GM12878 (cell line): ENCODE measurements at regions not wholly inside any gene's neighbourhood (a gene's known extent, or its start where the extent isn't known, plus 50 kb on each side); places are given as distances from the start of the nearest gene placed in this dataset.

Experiments
- ATAC-seq: fragments of 200-7000 bp; cut with Tn5 transposase; 3 replicates; pipeline ENCODE4 v1.9.1; 2020; ENCODE audit warnings: mild to moderate bottlenecking, moderate library complexity
- BruUV-seq: library from RNA; stranded (reverse); fragments of 400-500 nt; replicated peaks from 2 replicates; lab custom pipeline; 2021; lab: Mats Ljungman, UMichigan
- CTCF ChIA-PET: fragments of 300-600 bp; sonication (Branson Sonifier 250); formaldehyde crosslinking; extraction: SDS; loops from one replicate; lab custom pipeline; 2021; ENCODE audit warnings: inconsistent platforms; lab: Yijun Ruan, JAX
- POLR2A ChIA-PET: fragments of 350-600 bp; formaldehyde crosslinking; extraction: SDS; loops from one replicate; lab custom pipeline; 2021; ENCODE audit warnings: inconsistent platforms; lab: Charles Lee
- RAD21 ChIA-PET: fragments of 300-600 bp; sonication (Branson Sonifier 250); formaldehyde crosslinking; loops from one replicate; lab custom pipeline; 2023; ENCODE audit warnings: antibody characterized with exemption; ENCODE audit not compliant: unreplicated experiment; lab: Charles Lee
- SMC1A ChIA-PET: fragments of 300-600 bp; sonication (Branson Sonifier 250); formaldehyde crosslinking; loops from one replicate; lab custom pipeline; 2023; ENCODE audit not compliant: unreplicated experiment, uncharacterized antibody; lab: Charles Lee
- DNase-seq: peaks from one replicate; pipeline ENCODE4 v3.0.0-alpha.2; 2011; ENCODE audit warnings: low read depth, low spot score
- FAIRE-seq: peaks from 3 replicates; lab custom pipeline; 2011; peaks lifted over from hg19 to GRCh38; lab: Jason Lieb, UNC
- H2AFZ ChIP-seq: 2 replicates; pipeline ENCODE4 v1.6.0; 2011; ENCODE audit warnings: low read depth, low read length, control low read depth; ENCODE audit not compliant: control insufficient read depth
- H3K27ac ChIP-seq: 2 replicates; pipeline ENCODE4 v1.5.1; 2011; ENCODE audit warnings: control low read depth; ENCODE audit not compliant: control insufficient read depth, insufficient read depth
- H3K27me3 ChIP-seq, 2 experiments: replicated peaks in 1 of 2; 2 replicates each; pipeline versions ENCODE4 v1.6.0 to v1.6.1; 2011; ENCODE audit warnings: low read length in 1 of 2; ENCODE audit not compliant: control insufficient read depth in 2 of 2, insufficient read depth in 2 of 2
- H3K36me3 ChIP-seq, 2 experiments: 2 replicates each; pipeline ENCODE4 v1.5.1; 2011; ENCODE audit warnings: low read length in 1 of 2; ENCODE audit not compliant: control insufficient read depth in 2 of 2, insufficient read depth in 2 of 2
- H3K4me1 ChIP-seq: 2 replicates; pipeline ENCODE4 v1.6.1; 2011; ENCODE audit warnings: mild to moderate bottlenecking, low read length, moderate library complexity, mixed read lengths; ENCODE audit not compliant: control insufficient read depth, insufficient read depth
- H3K4me2 ChIP-seq: 2 replicates; pipeline ENCODE4 v1.6.0; 2011; ENCODE audit warnings: control low read depth; ENCODE audit not compliant: control insufficient read depth, insufficient read depth
- H3K4me3 ChIP-seq: fragments of 200-600 bp; sonication (generic); 2 replicates; pipeline ENCODE4 v1.5.1; 2016
- H3K79me2 ChIP-seq: 2 replicates; pipeline ENCODE4 v1.6.0; 2011; ENCODE audit warnings: low read length; ENCODE audit not compliant: control insufficient read depth, insufficient read depth
- H3K9ac ChIP-seq: 2 replicates; pipeline ENCODE4 v1.8.0; 2011; ENCODE audit warnings: low read length, control low read depth, mixed read lengths; ENCODE audit not compliant: control insufficient read depth, insufficient read depth
- H3K9me3 ChIP-seq: replicated peaks from 3 replicates; pipeline ENCODE4 v1.5.1; 2011; ENCODE audit warnings: mild to moderate bottlenecking, low read length; ENCODE audit not compliant: control insufficient read depth, insufficient read depth
- H4K20me1 ChIP-seq: 2 replicates; pipeline ENCODE4 v1.6.0; 2011; ENCODE audit not compliant: control insufficient read depth, insufficient read depth
- BRCA1 ChIP-seq: IDR thresholded peaks from 2 replicates; pipeline ENCODE4 v1.6.1; 2011; ENCODE audit warnings: low read depth, low read length, improper control_type of control experiment
- CBX3 ChIP-seq: fragments of 200-600 bp; sonication (generic); IDR thresholded peaks from 2 replicates; pipeline ENCODE4 v1.6.1; 2016; ENCODE audit warnings: low read depth, borderline replicate concordance
- CHD2 ChIP-seq: IDR thresholded peaks from 2 replicates; pipeline ENCODE4 v1.6.1; 2011; ENCODE audit warnings: low read depth, low read length, improper control_type of control experiment, borderline replicate concordance
- CREM ChIP-seq: IDR thresholded peaks from 2 replicates; pipeline ENCODE4 v1.6.1; 2014; ENCODE audit warnings: antibody characterized with exemption, low read depth
- IKZF1 ChIP-seq: fragments of 450-650 bp; conservative IDR thresholded peaks from 2 replicates; pipeline ENCODE4 v1.6.1; 2017; ENCODE audit warnings: antibody characterized with exemption, mild to moderate bottlenecking
- NFYB ChIP-seq: IDR thresholded peaks from 2 replicates; pipeline ENCODE4 v1.6.1; 2011; ENCODE audit warnings: low read depth, mild to moderate bottlenecking, low read length, improper control_type of control experiment, moderate library complexity; ENCODE audit not compliant: insufficient read depth
- NRF1 ChIP-seq: conservative IDR thresholded peaks from 2 replicates; pipeline ENCODE4 v1.6.1; 2011; ENCODE audit warnings: mild to moderate bottlenecking, low read depth, low read length, improper control_type of control experiment
- RFX5 ChIP-seq: IDR thresholded peaks from 2 replicates; pipeline ENCODE4 v1.6.1; 2011; ENCODE audit warnings: low read depth, low read length, improper control_type of control experiment
- SIX5 ChIP-seq: IDR thresholded peaks from 2 replicates; pipeline ENCODE4 v1.6.1; 2011; ENCODE audit warnings: mild to moderate bottlenecking, low read depth, low read length, moderate library complexity; ENCODE audit not compliant: severe bottlenecking
- TCF7 ChIP-seq: IDR thresholded peaks from 2 replicates; pipeline ENCODE4 v1.6.1; 2014; ENCODE audit warnings: antibody characterized with exemption, borderline replicate concordance
- WGBS: methylation state at CpG from one replicate; pipeline ENCODE4 v1.1.6; 2016; ENCODE audit warnings: low lambda C conversion rate; ENCODE audit not compliant: insufficient replicate concordance, insufficient coverage; ENCODE audit errors: missing lambda C conversion rate; 5-methylcytosine and 5-hydroxymethylcytosine counted together
- in situ Hi-C: fragments of 300-500 bp; cut with MboI; formaldehyde crosslinking; loops from 9 replicates; pipeline ENCODE4 v1.14.3; 2018; ENCODE audit warnings: mixed read lengths
- intact Hi-C: fragments of 100-400 bp; cut with micrococcal nuclease; formaldehyde crosslinking; loops from one replicate; pipeline ENCODE4 v1.14.2; 2022; ENCODE audit not compliant: unreplicated experiment
- TF ChIP-seq, protein P1 (sequence below): fragments of 450-650 bp; formaldehyde crosslinking; IDR thresholded peaks from 2 replicates; pipeline ENCODE4 v1.5.0; 2022; ENCODE audit warnings: mild to moderate bottlenecking, missing genetic modification characterization

GRCh38 chr2:78262713-78263375 is 740.7 kb upstream of the LRRTM4 start:
- no peak for ATAC-seq
- Histone ChIP-seq H3K4me1 (no peaks in the 10 kb centered on the region), H3K4me2 (no peak overlapping the region), H3K79me2 (no peaks in the 10 kb centered on the region), H3K36me3 (no peaks in the 10 kb centered on the region), H3K4me3 (no peak overlapping the region), H4K20me1 (no peaks in the 10 kb centered on the region), H2AFZ (no peak overlapping the region), H3K9ac (no peak overlapping the region), H3K9me3 (no peaks in the 10 kb centered on the region), H3K27ac (no peak overlapping the region), H3K27me3 (no peaks in the 10 kb centered on the region)
- POLR2A ChIA-PET = no interaction called here
- CTCF ChIA-PET = interaction anchor here (1.3 kb wide), 1 partner anchor 11 kb away, joined by 4 read pairs; no protein-coding TSS in a partner anchor
- no peak for FAIRE-seq
- SMC1A ChIA-PET = interaction anchor here (1.5 to 1.8 kb wide), 2 partner anchors 10 to 31 kb away, joined by 4 to 6 read pairs; no protein-coding TSS in a partner anchor
- intact Hi-C loops (no loop called here), in situ Hi-C loops (no loop called here)
- BruUV-seq = no TSS peak
- TF ChIP-seq RFX5 = no peak
- TF ChIP-seq, protein P1, sequence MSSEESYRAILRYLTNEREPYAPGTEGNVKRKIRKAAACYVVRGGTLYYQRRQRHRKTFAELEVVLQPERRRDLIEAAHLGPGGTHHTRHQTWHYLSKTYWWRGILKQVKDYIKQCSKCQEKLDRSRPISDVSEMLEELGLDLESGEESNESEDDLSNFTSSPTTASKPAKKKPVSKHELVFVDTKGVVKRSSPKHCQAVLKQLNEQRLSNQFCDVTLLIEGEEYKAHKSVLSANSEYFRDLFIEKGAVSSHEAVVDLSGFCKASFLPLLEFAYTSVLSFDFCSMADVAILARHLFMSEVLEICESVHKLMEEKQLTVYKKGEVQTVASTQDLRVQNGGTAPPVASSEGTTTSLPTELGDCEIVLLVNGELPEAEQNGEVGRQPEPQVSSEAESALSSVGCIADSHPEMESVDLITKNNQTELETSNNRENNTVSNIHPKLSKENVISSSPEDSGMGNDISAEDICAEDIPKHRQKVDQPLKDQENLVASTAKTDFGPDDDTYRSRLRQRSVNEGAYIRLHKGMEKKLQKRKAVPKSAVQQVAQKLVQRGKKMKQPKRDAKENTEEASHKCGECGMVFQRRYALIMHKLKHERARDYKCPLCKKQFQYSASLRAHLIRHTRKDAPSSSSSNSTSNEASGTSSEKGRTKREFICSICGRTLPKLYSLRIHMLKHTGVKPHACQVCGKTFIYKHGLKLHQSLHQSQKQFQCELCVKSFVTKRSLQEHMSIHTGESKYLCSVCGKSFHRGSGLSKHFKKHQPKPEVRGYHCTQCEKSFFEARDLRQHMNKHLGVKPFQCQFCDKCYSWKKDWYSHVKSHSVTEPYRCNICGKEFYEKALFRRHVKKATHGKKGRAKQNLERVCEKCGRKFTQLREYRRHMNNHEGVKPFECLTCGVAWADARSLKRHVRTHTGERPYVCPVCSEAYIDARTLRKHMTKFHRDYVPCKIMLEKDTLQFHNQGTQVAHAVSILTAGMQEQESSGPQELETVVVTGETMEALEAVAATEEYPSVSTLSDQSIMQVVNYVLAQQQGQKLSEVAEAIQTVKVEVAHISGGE (CRISPR knock-in tag) = no peak
- TF ChIP-seq BRCA1 = no peak
- TF ChIP-seq TCF7 = no peak
- TF ChIP-seq CBX3 = no peak
- TF ChIP-seq IKZF1 = no peak
- TF ChIP-seq NRF1 = no peak
- no peak for TF ChIP-seq CHD2
- no peak for TF ChIP-seq SIX5
- no peak for TF ChIP-seq NFYB
- TF ChIP-seq CREM = no peak
- DNase-seq = no peak
- WGBS = 2% methylated on average over 2 of the region's 2 CpGs
- RAD21 ChIA-PET = no interaction called here
